GM23338 (cell line): ENCODE measurements at regions not wholly inside any gene's neighbourhood (a gene's known extent, or its start where the extent isn't known, plus 50 kb on each side); places are given as distances from the start of the nearest gene placed in this dataset.

ENCODE experiments used
- ATAC-seq: fragments of 200-7000 bp; cut with Tn5 transposase; 3 replicates; pipeline ENCODE4 v1.9.1; 2020
- DNase-seq: peaks from one replicate; pipeline ENCODE4 v3.0.0-alpha.2; 2015; ENCODE audit warnings: low spot score
- H2AFZ ChIP-seq: fragments of 200-600 bp; sonication (generic); 2 replicates; pipeline ENCODE4 v1.8.0; 2016; ENCODE audit warnings: antibody characterized with exemption, mild to moderate bottlenecking, moderate library complexity
- H3F3A ChIP-seq: fragments of 200-600 bp; sonication (generic); replicated peaks from 2 replicates; pipeline ENCODE4 v1.8.0; 2017; ENCODE audit warnings: antibody characterized with exemption, mixed run types, low read depth
- H3K27ac ChIP-seq: fragments of 200-600 bp; sonication (generic); 2 replicates; pipeline ENCODE4 v1.6.1; 2016; ENCODE audit warnings: low read depth
- H3K27me3 ChIP-seq: fragments of 200-600 bp; sonication (generic); 2 replicates; pipeline ENCODE4 v1.8.0; 2016; ENCODE audit warnings: mild to moderate bottlenecking, mixed run types, moderate library complexity; ENCODE audit not compliant: insufficient read depth
- H3K36me3 ChIP-seq: fragments of 200-600 bp; sonication (generic); 2 replicates; pipeline ENCODE4 v1.8.0; 2016; ENCODE audit warnings: mild to moderate bottlenecking; ENCODE audit not compliant: insufficient read depth
- H3K4me1 ChIP-seq: fragments of 200-600 bp; sonication (generic); 2 replicates; pipeline ENCODE4 v1.8.0; 2016; ENCODE audit warnings: mild to moderate bottlenecking, moderate library complexity; ENCODE audit not compliant: insufficient read depth
- H3K4me2 ChIP-seq: fragments of 200-600 bp; sonication (generic); 2 replicates; pipeline ENCODE4 v1.7.1; 2017; ENCODE audit warnings: mixed run types
- H3K4me3 ChIP-seq: fragments of 200-600 bp; sonication (generic); 2 replicates; pipeline ENCODE4 v1.6.1; 2016; ENCODE audit warnings: mixed run types
- H3K79me2 ChIP-seq: fragments of 200-600 bp; sonication (generic); replicated peaks from 2 replicates; pipeline ENCODE4 v1.8.0; 2017; ENCODE audit warnings: mild to moderate bottlenecking; ENCODE audit not compliant: insufficient read depth
- H3K9me2 ChIP-seq: fragments of 200-600 bp; sonication (generic); 2 replicates; pipeline ENCODE4 v1.8.0; 2017; ENCODE audit not compliant: insufficient read depth
- H4K20me1 ChIP-seq: fragments of 200-600 bp; sonication (generic); replicated peaks from 2 replicates; pipeline ENCODE4 v1.8.0; 2017; ENCODE audit warnings: mild to moderate bottlenecking; ENCODE audit not compliant: insufficient read depth
- H3K27ac Mint-ChIP-seq: 2 replicates; pipeline ENCODE4 v1.8.0; 2020; ENCODE audit warnings: inconsistent platforms, mild to moderate bottlenecking, moderate library complexity, mixed read lengths
- H3K27me3 Mint-ChIP-seq: 3 replicates; pipeline ENCODE4 v1.8.0; 2022; ENCODE audit warnings: low read depth, mild to moderate bottlenecking, moderate library complexity, mixed read lengths, inconsistent platforms; ENCODE audit not compliant: insufficient read depth, poor library complexity
- H3K36me3 Mint-ChIP-seq: 3 replicates; pipeline ENCODE4 v1.8.0; 2021; ENCODE audit warnings: low read depth, mild to moderate bottlenecking, inconsistent platforms, moderate library complexity, mixed read lengths
- H3K4me1 Mint-ChIP-seq: 3 replicates; pipeline ENCODE4 v1.8.0; 2020; ENCODE audit warnings: mild to moderate bottlenecking, inconsistent platforms, mixed read lengths
- H3K4me3 Mint-ChIP-seq: 3 replicates; pipeline ENCODE4 v1.8.0; 2021; ENCODE audit warnings: moderate library complexity, mild to moderate bottlenecking, inconsistent platforms, mixed read lengths
- H3K9me3 Mint-ChIP-seq: 3 replicates; pipeline ENCODE4 v1.8.0; 2020; ENCODE audit warnings: moderate library complexity, mild to moderate bottlenecking, inconsistent platforms, mixed read lengths
- EZH2 ChIP-seq: fragments of 200-600 bp; sonication (generic); IDR thresholded peaks from one replicate; pipeline ENCODE4 v1.8.0; 2017; ENCODE audit warnings: antibody characterized with exemption, mild to moderate bottlenecking, low read depth; ENCODE audit not compliant: unreplicated experiment
- POLR2AphosphoS5 ChIP-seq: IDR thresholded peaks from 2 replicates; pipeline ENCODE4 v1.6.1; 2016; ENCODE audit warnings: antibody characterized with exemption, low read depth
- STAT1 ChIP-seq: IDR thresholded peaks from one replicate; pipeline ENCODE4 v1.6.1; 2016; ENCODE audit warnings: antibody characterized with exemption; ENCODE audit not compliant: unreplicated experiment
- ZNF114 ChIP-seq: fragments of 250-450 bp; sonication (Bioruptor Pico); IDR thresholded peaks from 2 replicates; pipeline ENCODE4 v1.5.0; 2020; ENCODE audit warnings: mild to moderate bottlenecking, moderate library complexity
- TF ChIP-seq, protein P1 (sequence below): IDR thresholded peaks from 2 replicates; pipeline ENCODE4 v1.6.1; 2016; ENCODE audit warnings: antibody characterized with exemption
- TF ChIP-seq, protein P2 (sequence below): IDR thresholded peaks from one replicate; pipeline ENCODE4 v1.6.1; 2018; ENCODE audit warnings: antibody characterized with exemption; ENCODE audit not compliant: unreplicated experiment
- TF ChIP-seq, protein P3 (sequence below): fragments of 250-450 bp; sonication (Bioruptor Pico); IDR thresholded peaks from 2 replicates; pipeline ENCODE4 v1.5.0; 2020; ENCODE audit warnings: mild to moderate bottlenecking, moderate library complexity

DNA sequence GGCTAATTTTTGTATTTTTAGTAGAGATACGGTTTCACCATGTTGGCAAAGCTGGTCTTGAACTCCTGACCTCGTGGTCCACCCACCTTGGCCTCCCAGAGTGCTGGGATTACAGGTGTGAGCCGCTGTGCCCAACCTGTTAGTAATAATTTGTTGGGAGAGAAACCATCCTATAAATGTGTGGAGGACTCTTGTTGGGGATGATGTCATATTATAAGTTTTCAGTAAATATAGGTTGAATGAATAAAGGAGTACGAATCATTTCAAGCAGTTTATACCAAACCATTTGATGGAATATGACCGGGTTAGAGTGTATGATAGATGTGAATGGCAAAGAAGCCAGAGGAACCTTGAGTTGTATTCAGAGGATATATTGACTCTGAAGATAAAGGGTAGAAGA is 240.8 kb downstream of the SAMD5 start:
- no peaks in the 10 kb centered on the region for H3K4me1 ChIP-seq
- no peak overlapping the region for H3K4me3 ChIP-seq
- H3K79me2 ChIP-seq = no peaks in the 10 kb centered on the region
- DNase-seq = no peak
- Mint-ChIP-seq H3K27me3 (peaks cover 2% of the 10 kb centered on the region), H3K9me3 (no peaks in the 10 kb centered on the region), H3K27ac (no peak overlapping the region), H3K36me3 (no peaks in the 10 kb centered on the region), H3K4me1 (no peaks in the 10 kb centered on the region), H3K4me3 (no peak overlapping the region)
- no peaks in the 10 kb centered on the region for H3K36me3 ChIP-seq
- H3K27me3 ChIP-seq = no peaks in the 10 kb centered on the region
- H3F3A ChIP-seq = no peaks in the 10 kb centered on the region
- no peak overlapping the region for H3K27ac ChIP-seq
- TF ChIP-seq STAT1 (no peak), EZH2 (no peak), ZNF114 (no peak), POLR2AphosphoS5 (no peak)
- TF ChIP-seq, protein P1, sequence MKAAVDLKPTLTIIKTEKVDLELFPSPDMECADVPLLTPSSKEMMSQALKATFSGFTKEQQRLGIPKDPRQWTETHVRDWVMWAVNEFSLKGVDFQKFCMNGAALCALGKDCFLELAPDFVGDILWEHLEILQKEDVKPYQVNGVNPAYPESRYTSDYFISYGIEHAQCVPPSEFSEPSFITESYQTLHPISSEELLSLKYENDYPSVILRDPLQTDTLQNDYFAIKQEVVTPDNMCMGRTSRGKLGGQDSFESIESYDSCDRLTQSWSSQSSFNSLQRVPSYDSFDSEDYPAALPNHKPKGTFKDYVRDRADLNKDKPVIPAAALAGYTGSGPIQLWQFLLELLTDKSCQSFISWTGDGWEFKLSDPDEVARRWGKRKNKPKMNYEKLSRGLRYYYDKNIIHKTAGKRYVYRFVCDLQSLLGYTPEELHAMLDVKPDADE = no peak
- TF ChIP-seq, protein P2, sequence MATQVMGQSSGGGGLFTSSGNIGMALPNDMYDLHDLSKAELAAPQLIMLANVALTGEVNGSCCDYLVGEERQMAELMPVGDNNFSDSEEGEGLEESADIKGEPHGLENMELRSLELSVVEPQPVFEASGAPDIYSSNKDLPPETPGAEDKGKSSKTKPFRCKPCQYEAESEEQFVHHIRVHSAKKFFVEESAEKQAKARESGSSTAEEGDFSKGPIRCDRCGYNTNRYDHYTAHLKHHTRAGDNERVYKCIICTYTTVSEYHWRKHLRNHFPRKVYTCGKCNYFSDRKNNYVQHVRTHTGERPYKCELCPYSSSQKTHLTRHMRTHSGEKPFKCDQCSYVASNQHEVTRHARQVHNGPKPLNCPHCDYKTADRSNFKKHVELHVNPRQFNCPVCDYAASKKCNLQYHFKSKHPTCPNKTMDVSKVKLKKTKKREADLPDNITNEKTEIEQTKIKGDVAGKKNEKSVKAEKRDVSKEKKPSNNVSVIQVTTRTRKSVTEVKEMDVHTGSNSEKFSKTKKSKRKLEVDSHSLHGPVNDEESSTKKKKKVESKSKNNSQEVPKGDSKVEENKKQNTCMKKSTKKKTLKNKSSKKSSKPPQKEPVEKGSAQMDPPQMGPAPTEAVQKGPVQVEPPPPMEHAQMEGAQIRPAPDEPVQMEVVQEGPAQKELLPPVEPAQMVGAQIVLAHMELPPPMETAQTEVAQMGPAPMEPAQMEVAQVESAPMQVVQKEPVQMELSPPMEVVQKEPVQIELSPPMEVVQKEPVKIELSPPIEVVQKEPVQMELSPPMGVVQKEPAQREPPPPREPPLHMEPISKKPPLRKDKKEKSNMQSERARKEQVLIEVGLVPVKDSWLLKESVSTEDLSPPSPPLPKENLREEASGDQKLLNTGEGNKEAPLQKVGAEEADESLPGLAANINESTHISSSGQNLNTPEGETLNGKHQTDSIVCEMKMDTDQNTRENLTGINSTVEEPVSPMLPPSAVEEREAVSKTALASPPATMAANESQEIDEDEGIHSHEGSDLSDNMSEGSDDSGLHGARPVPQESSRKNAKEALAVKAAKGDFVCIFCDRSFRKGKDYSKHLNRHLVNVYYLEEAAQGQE = no peak
- TF ChIP-seq, protein P3, sequence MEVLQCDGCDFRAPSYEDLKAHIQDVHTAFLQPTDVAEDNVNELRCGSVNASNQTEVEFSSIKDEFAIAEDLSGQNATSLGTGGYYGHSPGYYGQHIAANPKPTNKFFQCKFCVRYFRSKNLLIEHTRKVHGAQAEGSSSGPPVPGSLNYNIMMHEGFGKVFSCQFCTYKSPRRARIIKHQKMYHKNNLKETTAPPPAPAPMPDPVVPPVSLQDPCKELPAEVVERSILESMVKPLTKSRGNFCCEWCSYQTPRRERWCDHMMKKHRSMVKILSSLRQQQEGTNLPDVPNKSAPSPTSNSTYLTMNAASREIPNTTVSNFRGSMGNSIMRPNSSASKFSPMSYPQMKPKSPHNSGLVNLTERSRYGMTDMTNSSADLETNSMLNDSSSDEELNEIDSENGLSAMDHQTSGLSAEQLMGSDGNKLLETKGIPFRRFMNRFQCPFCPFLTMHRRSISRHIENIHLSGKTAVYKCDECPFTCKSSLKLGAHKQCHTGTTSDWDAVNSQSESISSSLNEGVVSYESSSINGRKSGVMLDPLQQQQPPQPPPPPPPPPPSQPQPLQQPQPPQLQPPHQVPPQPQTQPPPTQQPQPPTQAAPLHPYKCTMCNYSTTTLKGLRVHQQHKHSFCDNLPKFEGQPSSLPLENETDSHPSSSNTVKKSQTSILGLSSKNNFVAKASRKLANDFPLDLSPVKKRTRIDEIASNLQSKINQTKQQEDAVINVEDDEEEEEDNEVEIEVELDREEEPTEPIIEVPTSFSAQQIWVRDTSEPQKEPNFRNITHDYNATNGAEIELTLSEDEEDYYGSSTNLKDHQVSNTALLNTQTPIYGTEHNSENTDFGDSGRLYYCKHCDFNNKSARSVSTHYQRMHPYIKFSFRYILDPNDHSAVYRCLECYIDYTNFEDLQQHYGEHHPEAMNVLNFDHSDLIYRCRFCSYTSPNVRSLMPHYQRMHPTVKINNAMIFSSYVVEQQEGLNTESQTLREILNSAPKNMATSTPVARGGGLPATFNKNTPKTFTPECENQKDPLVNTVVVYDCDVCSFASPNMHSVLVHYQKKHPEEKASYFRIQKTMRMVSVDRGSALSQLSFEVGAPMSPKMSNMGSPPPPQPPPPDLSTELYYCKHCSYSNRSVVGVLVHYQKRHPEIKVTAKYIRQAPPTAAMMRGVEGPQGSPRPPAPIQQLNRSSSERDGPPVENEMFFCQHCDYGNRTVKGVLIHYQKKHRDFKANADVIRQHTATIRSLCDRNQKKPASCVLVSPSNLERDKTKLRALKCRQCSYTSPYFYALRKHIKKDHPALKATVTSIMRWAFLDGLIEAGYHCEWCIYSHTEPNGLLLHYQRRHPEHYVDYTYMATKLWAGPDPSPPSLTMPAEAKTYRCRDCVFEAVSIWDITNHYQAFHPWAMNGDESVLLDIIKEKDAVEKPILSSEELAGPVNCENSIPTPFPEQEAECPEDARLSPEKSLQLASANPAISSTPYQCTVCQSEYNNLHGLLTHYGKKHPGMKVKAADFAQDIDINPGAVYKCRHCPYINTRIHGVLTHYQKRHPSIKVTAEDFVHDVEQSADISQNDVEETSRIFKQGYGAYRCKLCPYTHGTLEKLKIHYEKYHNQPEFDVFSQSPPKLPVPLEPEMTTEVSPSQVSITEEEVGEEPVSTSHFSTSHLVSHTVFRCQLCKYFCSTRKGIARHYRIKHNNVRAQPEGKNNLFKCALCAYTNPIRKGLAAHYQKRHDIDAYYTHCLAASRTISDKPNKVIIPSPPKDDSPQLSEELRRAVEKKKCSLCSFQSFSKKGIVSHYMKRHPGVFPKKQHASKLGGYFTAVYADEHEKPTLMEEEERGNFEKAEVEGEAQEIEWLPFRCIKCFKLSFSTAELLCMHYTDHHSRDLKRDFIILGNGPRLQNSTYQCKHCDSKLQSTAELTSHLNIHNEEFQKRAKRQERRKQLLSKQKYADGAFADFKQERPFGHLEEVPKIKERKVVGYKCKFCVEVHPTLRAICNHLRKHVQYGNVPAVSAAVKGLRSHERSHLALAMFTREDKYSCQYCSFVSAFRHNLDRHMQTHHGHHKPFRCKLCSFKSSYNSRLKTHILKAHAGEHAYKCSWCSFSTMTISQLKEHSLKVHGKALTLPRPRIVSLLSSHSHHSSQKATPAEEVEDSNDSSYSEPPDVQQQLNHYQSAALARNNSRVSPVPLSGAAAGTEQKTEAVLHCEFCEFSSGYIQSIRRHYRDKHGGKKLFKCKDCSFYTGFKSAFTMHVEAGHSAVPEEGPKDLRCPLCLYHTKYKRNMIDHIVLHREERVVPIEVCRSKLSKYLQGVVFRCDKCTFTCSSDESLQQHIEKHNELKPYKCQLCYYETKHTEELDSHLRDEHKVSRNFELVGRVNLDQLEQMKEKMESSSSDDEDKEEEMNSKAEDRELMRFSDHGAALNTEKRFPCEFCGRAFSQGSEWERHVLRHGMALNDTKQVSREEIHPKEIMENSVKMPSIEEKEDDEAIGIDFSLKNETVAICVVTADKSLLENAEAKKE (CRISPR knock-in tag) = no peak
- H3K9me2 ChIP-seq = peaks cover 11% of the 10 kb centered on the region; the same call in 1 of the 2 replicates
- H4K20me1 ChIP-seq = no peaks in the 10 kb centered on the region
- no peak overlapping the region for H2AFZ ChIP-seq
- no peak overlapping the region for H3K4me2 ChIP-seq
- ATAC-seq = no peak
